ENCODE measurements at regions not wholly inside any gene's neighbourhood (a gene's known extent, or its start where the extent isn't known, plus 50 kb on each side); places are given as distances from the start of the nearest gene placed in this dataset.
A peak's percentile ranks its signal among the peaks of the same experiment; 100 is the strongest.
"Not testable (repeated sequence)": the region's sequence is repeated elsewhere in the genome, so short reads cannot be mapped to it uniquely, and the experiment has no call there.

- ATAC-seq: no peak
These were observed 107.8 kb upstream of the FOLH1 start for GRCh38 chr11:49316180-49316579.

GRCh38 chr11:49303080-49303479, 94.7 kb upstream of the FOLH1 start:
- ATAC-seq: no peak

- ATAC-seq: no peak
These were observed 94.0 kb upstream of the FOLH1 start for GRCh38 chr11:49302360-49302759.

- ATAC-seq: not testable (repeated sequence)
These were observed 89.6 kb upstream of the FOLH1 start for GRCh38 chr11:49298017-49298416.

GRCh38 chr11:49283911-49284310, 75.5 kb upstream of the FOLH1 start:
- ATAC-seq: peak; percentile 62

GRCh38 chr11:49283282-49283681, 74.9 kb upstream of the FOLH1 start:
- ATAC-seq: peak; percentile 74

- not testable (repeated sequence) for ATAC-seq
These were observed 73.7 kb upstream of the FOLH1 start for GRCh38 chr11:49282125-49282524.

- ATAC-seq: not testable (repeated sequence)
These were observed 69.5 kb upstream of the FOLH1 start for GRCh38 chr11:49277951-49278350.

All from esophagus mucosa (tissue), 1 donor.